OCI-LY1 (cell line): ENCODE measurements at regions not wholly inside any gene's neighbourhood (a gene's known extent, or its start where the extent isn't known, plus 50 kb on each side); places are given as distances from the start of the nearest gene placed in this dataset.

Source experiments
- H2AFZ ChIP-seq: fragments of 200-600 bp; sonication (generic), shearing (Covaris generic); 2 replicates; pipeline ENCODE4 v1.6.0; 2014; ENCODE audit warnings: antibody characterized with exemption, mild to moderate bottlenecking, low read length
- H3F3A ChIP-seq: fragments of 200-600 bp; sonication (generic), shearing (Covaris generic); 2 replicates; pipeline ENCODE4 v1.6.0; 2014; ENCODE audit warnings: mild to moderate bottlenecking, antibody characterized with exemption, low read length, moderate library complexity; ENCODE audit not compliant: insufficient read depth
- H3K27ac ChIP-seq: fragments of 200-600 bp; sonication (generic); 2 replicates; pipeline ENCODE4 v1.5.1; 2014; ENCODE audit warnings: low read length, mixed run types, mild to moderate bottlenecking, low read depth; ENCODE audit not compliant: poor library complexity, severe bottlenecking
- H3K27me3 ChIP-seq: fragments of 200-600 bp; sonication (generic); 2 replicates; pipeline ENCODE4 v1.6.0; 2014; ENCODE audit warnings: antibody characterized with exemption, mild to moderate bottlenecking, low read length, moderate library complexity; ENCODE audit not compliant: insufficient read depth
- H3K36me3 ChIP-seq: fragments of 200-600 bp; sonication (generic); 2 replicates; pipeline ENCODE4 v1.6.1; 2014; ENCODE audit warnings: mild to moderate bottlenecking, antibody characterized with exemption, low read length, moderate library complexity, mixed read lengths; ENCODE audit not compliant: insufficient read depth
- H3K4me1 ChIP-seq: fragments of 200-600 bp; sonication (generic); 2 replicates; pipeline ENCODE4 v1.5.1; 2014; ENCODE audit warnings: mild to moderate bottlenecking, low read length, moderate library complexity; ENCODE audit not compliant: insufficient read depth, severe bottlenecking
- H3K4me2 ChIP-seq: fragments of 200-600 bp; sonication (generic), shearing (Covaris generic); 2 replicates; pipeline ENCODE4 v1.6.1; 2014; ENCODE audit warnings: low read length
- H3K4me3 ChIP-seq: fragments of 200-600 bp; sonication (generic); 2 replicates; pipeline ENCODE4 v1.5.1; 2014; ENCODE audit warnings: low read length, low read depth, mild to moderate bottlenecking, mixed read lengths; ENCODE audit not compliant: poor library complexity, severe bottlenecking
- H3K79me2 ChIP-seq: fragments of 200-600 bp; shearing (Covaris generic); 2 replicates; pipeline ENCODE4 v1.6.1; 2016; ENCODE audit warnings: mixed run types, low read length, mixed read lengths; ENCODE audit not compliant: insufficient read depth
- H3K9ac ChIP-seq: fragments of 200-600 bp; sonication (generic), shearing (Covaris generic); 2 replicates; pipeline ENCODE4 v1.6.1; 2014; ENCODE audit warnings: mild to moderate bottlenecking, low read length, mixed read lengths
- H3K9me2 ChIP-seq: fragments of 200-600 bp; sonication (generic), shearing (Covaris generic); 2 replicates; pipeline ENCODE4 v1.6.1; 2014; ENCODE audit warnings: low read depth, mild to moderate bottlenecking, low read length, mixed read lengths
- H3K9me3 ChIP-seq: fragments of 200-600 bp; shearing (Covaris generic); 2 replicates; pipeline ENCODE4 v1.6.1; 2014; ENCODE audit warnings: low read length, mixed read lengths
- H4K20me1 ChIP-seq: fragments of 200-600 bp; sonication (generic), shearing (Covaris generic); 2 replicates; pipeline ENCODE4 v1.6.0; 2016; ENCODE audit warnings: mild to moderate bottlenecking, low read length; ENCODE audit not compliant: insufficient read depth
- CTCF ChIP-seq: fragments of 200-600 bp; sonication (generic), shearing (Covaris generic); IDR thresholded peaks from 2 replicates; pipeline ENCODE4 v1.5.1; 2017; ENCODE audit warnings: mild to moderate bottlenecking, antibody characterized with exemption, low read length, moderate library complexity, mixed read lengths
- EZH2 ChIP-seq: fragments of 200-600 bp; sonication (generic), shearing (Covaris generic); IDR thresholded peaks from 2 replicates; pipeline ENCODE4 v1.8.0; 2017; ENCODE audit warnings: borderline replicate concordance, mixed run types, mild to moderate bottlenecking, antibody characterized with exemption, low read length, moderate library complexity, mixed read lengths

GRCh38 chr13:29991343-29991742 is 140.9 kb upstream of the UBL3 start:
- Histone ChIP-seq H2AFZ (no peak overlapping the region), H3K4me3 (no peak overlapping the region), H4K20me1 (no peaks in the 10 kb centered on the region), H3K4me2 (no peak overlapping the region), H3K36me3 (no peaks in the 10 kb centered on the region), H3K27me3 (0 out of 2 replicates have a peak, but pooled peaks cover 2% of the 10 kb centered on the region), H3K79me2 (no peaks in the 10 kb centered on the region), H3K4me1 (no peaks in the 10 kb centered on the region), H3K27ac (no peak overlapping the region), H3K9ac (no peak overlapping the region), H3K9me2 (no peaks in the 10 kb centered on the region), H3K9me3 (no peaks in the 10 kb centered on the region), H3F3A (no peaks in the 10 kb centered on the region)
- TF ChIP-seq CTCF: no peak

GRCh38 chr13:29987340-29987739 is 136.9 kb upstream of the UBL3 start:
- no peaks in the 10 kb centered on the region for H3K36me3 ChIP-seq

GRCh38 chr13:29980339-29980738 is 129.9 kb upstream of the UBL3 start:
- Histone ChIP-seq H3K4me1 (no peaks in the 10 kb centered on the region), H3K79me2 (no peaks in the 10 kb centered on the region), H4K20me1 (no peaks in the 10 kb centered on the region), H3K4me2 (no peak overlapping the region), H3K27ac (no peak overlapping the region), H3K4me3 (no peak overlapping the region), H3K9me3 (no peaks in the 10 kb centered on the region), H2AFZ (no peak overlapping the region), H3K9me2 (no peaks in the 10 kb centered on the region), H3F3A (no peaks in the 10 kb centered on the region), H3K27me3 (peaks cover 4% of the 10 kb centered on the region; the same call in 1 of the 2 replicates), H3K9ac (no peak overlapping the region), H3K36me3 (no peaks in the 10 kb centered on the region)
- TF ChIP-seq EZH2: no peak
- TF ChIP-seq CTCF: no peak

More at GRCh38 chr13:29987340-29987739, 136.9 kb upstream of the UBL3 start:
- no peak overlapping the region for H3K9ac ChIP-seq
- no peak overlapping the region for H2AFZ ChIP-seq
- no peaks in the 10 kb centered on the region for H4K20me1 ChIP-seq
- no peak overlapping the region for H3K27ac ChIP-seq
- H3F3A ChIP-seq: no peaks in the 10 kb centered on the region
- no peak overlapping the region for H3K4me2 ChIP-seq
- no peaks in the 10 kb centered on the region for H3K4me1 ChIP-seq
- H3K4me3 ChIP-seq: no peak overlapping the region
- H3K9me2 ChIP-seq: no peaks in the 10 kb centered on the region
- no peaks in the 10 kb centered on the region for H3K9me3 ChIP-seq
- H3K27me3 ChIP-seq: 0 out of 2 replicates have a peak, but pooled peaks cover 2% of the 10 kb centered on the region
- TF ChIP-seq EZH2: no peak
- no peak for TF ChIP-seq CTCF
- no peaks in the 10 kb centered on the region for H3K79me2 ChIP-seq
